HG03354 (cell line): ENCODE measurements at regions not wholly inside any gene's neighbourhood (a gene's known extent, or its start where the extent isn't known, plus 50 kb on each side); places are given as distances from the start of the nearest gene placed in this dataset.

ENCODE experiments used
- ATAC-seq: cut with Tn5 transposase; IDR thresholded peaks from one replicate; pipeline ENCODE4 v1.9.1; 2021; ENCODE audit warnings: mild to moderate bottlenecking; ENCODE audit not compliant: unreplicated experiment, poor library complexity, severe bottlenecking

DNA sequence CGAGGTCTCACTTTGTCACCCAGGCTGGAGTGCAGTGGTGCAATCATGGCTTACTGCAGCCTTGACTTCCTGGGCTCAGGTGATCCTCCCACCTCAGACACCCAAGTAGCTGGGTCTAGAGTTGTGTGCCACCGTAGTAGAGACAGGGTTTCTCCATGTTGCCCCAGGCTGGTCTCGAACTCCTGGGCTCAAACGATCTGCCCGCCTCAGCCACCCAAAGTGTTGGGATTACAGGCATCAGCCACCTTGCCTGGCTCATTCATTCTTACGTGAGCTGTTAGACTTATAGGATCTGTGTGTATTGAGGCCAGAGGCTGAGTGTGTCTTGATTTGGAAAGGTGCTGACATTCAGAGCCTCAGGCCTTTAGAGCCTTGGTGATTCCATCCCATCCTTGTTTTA is 128.1 kb downstream of the SLC25A47 start:
- ATAC-seq, result no peak

DNA sequence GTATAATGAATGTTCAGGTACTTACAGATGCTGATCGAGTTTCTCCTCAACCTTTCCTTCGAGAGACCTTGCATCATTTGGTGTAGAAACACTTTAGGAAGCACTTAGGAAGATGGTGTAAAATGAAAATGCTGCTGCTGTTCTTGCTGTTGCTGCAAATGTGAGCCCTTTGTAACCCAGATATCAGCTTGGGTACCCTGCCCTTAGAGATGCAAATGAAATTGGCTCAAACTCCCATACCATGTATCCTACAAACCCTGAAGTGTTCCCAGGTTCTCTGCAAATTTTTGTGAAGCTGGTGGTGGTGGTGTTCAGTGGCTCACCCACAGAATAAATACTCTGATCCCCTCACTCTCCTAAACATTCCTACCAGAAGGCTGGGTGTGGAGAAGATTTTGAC is 130.8 kb downstream of the SLC25A47 start:
- ATAC-seq, result no peak

DNA sequence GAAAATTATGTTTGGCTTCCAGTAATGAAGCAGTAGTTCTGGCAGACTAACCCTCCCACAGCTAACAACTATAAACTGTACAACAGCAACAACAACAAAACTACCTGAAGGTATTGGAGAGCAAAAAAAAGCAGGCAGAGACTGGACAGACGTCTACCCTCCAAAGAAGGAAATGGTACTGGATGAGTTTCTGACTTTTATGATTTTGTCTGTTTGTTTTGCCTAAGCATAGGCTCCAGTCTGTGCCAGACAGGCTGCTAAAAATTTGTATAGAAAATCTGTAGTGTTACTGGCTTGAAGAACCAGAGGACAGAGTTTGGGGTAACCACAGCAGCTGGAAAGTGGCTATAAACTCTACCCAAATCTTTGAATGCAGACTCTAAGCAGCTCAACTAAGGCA is 131.3 kb downstream of the SLC25A47 start:
- ATAC-seq, result no peak

DNA sequence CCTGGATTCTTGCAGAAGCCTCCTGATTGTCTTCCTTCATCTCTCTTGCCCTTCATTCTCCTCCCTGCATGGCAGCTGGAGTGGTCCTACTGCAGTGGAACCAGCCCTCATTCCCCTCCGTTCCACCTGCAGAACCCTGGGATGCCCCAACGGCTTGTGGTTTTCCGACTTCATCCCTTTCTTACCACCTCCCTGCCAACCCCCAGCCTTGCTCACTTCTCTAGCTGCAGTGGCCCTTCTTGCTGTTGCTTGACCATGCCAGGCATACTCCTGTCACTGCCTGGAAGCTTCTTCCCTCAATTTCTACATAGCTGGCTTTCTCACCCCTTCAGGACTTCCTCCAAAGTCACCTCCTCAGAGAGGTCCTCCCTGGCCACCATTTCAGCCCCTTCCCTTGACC is 123.3 kb downstream of the BEGAIN start:
- ATAC-seq, result no peak

DNA sequence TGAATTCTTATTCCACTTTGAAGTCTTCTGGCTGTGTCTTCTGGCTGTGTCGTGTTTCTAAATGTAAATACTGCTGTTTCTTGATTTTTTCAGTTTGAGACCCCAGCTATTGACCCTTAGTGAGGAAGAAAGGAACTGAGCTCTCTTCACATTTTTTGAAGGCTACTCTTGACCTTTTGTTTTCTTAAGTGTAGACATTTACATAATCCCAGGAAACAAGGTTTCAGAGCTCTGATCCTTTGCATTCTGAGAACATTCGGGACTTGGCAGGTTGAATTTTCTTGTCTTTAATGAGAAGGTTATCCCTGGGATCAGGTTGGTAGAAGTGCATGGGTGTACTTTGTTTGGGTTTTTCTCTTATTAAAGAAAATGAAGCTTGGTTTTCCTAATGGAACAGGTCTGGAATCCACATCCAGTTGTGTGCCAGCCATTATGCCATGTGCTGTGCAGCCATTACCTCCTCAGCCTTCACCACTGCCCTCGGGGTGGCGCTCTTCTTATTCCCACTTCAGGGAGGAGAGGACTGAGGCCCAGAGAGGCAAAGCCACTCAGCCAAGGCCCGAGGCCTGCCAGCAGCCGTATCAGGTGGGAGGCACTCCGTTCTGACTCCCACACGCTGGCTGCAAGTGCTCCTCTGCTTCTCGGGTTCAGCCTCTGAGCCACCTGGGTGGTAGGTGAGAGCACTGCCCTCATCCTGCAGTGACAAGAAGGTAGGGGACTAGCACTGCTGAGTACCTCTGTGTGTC is 120.9 kb downstream of the BEGAIN start:
- no peak for ATAC-seq

DNA sequence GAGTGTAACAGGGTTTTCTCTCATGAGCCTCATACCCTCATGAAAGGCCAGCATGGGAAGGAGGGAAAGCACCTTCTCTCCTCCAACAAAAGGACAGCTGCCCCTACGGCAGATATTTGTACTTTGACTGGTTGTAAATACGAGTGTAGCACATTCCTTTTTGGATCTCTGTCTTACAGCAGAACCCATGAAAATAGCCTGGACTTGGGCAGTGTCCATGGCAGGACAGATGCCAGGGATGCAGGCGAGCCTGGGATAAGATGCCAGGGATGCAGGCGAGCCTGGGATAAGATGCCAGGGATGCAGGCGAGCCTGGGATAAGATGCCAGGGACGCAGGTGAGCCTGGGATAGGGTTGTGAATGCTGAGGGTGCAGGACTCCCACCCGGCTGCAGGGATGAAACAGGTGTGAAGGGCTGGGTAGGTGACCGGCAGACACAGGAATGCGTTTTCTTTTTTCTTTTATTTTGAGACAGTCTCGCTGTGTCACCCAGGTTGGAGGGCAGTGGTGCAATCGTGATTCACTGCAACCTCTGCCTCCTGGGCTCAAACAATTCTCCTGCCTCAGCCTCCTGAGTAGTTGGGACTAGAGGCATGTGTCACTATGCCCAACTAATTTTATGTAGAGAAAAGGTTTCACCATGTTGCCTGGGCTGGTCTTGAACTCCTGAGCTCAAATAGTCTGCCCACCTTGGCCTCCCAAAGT is 120.0 kb downstream of the BEGAIN start:
- no peak for ATAC-seq

DNA sequence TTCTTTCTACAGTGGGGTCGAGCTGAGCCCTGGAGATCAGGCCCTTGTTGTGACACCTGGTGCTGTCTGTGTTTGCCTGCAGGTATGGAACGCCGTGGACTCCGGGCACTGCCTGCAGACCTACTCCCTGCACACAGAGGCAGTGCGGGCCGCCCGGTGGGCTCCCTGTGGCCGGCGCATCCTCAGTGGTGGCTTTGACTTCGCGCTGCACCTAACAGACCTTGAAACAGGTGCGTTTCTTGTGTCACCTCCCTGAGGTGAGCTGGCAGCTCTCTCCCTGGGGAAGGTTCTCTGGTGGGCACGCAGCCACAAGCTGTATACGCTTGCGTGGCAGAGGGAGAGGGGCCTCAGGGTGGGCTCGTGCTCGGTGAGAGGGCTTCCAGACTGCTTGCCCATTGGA is 119.3 kb downstream of the BEGAIN start:
- ATAC-seq, result no peak

DNA sequence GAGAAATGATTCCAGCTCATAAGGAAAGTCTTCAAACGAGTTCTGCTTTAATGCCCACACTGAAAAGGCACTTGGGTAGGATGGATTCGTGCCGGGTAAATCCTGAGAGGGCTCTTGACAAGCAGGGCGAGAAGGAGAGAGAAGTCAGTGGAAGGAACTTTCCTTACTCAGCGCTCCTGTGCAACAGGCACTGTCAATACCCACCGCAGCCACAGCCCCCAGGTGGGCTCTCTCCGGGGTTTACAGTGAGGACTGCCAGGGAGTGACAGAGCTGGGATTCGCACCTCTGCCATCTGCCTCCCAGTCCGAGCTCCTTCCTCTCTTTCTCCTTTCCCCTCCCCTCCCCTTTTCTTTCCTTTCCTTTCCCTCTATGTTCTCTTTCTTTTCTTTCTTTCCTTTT is 118.7 kb downstream of the BEGAIN start:
- ATAC-seq, result no peak

DNA sequence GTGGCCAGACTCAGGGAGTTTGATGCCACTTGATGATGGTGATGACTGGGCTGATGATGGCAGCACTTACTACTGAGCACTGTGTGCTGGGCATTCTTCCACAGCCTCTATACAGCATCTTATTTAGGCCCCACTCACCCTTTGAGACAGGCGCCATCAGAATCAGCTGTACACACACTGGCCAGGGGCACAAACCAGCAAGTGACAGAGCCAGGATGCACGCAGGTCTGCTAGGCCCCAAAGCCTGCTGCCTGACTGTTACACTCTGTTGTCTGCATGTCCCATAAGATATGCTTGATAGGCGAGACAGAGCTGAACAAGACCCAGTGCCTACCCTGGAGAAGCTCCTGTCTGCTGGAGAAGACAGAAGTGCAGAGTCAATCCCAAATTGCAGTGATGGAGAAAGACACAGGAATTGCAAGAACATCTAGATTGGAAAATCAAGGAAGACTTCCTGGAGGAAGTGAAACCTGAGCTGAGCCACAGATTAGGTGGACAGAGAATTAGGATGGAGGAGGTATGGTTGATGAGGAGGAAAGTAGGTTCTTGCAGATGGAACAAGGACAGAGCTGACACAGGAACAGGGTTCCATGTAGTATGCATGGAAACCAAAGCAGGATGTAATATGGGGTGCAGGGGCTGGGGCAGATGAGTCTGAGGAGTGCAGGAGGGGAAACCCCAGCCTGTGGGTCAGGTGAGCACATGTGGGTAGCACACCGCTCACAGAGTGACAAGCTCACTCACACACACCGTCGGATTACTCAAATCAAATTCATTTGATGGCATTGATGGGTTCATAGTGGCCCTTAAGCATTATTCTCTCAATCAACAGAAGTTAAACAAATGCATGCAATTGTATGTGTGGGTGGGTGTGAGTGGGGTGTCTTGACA is 117.3 kb downstream of the BEGAIN start:
- ATAC-seq, result no peak

DNA sequence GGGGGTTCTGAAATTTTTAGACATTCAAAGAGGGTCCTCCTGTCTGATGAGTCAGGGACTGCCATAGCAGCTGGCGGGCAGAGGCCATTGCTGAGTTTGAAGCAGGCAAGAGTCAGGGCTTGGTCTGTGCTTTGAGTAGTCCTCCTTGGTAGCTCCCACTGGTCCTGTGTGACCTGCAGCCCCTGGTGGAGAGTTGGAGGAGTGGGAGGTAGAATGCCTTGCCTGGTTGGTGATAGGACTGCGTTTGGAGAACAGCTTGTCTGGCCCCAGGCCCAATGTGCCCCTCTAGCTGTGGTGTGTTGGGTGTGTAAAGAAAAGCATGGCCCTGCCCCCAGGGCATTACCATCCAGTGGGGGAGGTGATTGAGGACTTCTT is 116.7 kb downstream of the BEGAIN start:
- no peak for ATAC-seq

DNA sequence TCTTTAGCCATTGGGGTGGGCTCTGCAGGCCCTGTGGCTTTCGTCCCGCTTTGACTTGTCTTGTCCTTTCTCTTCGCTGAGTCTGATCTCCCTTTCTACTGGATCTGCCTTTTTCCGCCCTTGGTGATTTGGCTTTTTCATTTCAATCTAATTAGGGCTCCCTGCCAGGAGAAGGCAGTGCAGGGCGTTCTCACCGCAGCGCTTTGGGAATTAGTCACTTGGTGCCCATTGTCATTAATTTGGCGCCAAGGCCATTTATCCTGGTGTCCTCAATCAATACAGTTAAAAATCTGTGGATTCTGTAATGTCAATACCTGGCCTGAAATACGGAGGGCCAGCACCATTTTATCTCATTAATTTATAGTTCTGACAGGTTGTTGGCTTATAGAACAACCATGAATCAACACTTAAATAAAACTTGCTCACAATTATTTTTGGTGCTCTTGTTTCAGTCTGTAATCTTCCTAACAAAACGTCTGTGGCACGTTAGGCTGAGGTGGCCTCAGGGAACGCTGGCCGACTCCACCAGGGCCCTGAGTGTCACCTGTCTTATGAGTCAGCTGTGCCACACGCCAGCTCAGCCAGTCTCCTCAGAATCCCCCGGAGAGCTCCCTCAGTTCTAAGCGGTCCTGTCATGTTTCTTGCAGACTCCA is 115.7 kb downstream of the BEGAIN start:
- ATAC-seq, result no peak

DNA sequence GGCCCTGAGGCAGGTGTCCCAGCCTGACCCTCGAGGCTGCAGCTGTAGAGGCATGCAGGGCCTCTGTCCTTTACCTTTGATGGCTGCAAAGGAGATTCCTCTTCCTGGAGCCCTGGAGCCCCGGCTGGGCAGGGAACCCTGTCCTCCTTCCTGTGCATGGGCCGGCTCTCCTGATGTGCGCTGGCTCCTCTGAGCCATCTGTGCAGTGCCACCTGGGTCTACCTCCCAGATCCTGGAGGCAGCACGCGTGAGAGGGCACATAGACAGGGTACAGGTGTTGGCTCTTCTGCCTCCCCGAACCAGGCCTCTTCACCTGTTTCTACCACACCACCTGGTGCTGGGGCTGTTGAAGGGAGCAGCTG is 115.1 kb downstream of the BEGAIN start:
- no peak for ATAC-seq

DNA sequence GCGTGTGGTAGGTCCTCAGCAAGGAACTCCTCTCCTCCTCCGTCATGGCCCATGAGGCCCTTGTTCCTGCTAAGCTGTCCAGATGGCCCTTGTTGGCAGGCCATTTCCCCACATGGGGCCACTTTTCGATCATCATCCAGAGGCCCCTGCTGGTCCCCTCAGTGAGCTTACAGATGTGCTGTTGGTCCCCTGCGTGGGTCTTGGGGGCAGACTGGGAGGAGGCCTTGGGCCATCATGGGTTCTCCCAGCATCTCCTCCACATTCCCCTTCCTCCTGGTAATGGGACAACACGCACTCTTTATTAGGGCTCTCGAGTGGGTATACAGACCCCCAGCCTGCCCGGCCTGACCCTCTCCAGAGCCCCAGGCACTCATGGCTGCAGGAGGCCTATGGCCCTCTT is 114.7 kb downstream of the BEGAIN start:
- no peak for ATAC-seq

DNA sequence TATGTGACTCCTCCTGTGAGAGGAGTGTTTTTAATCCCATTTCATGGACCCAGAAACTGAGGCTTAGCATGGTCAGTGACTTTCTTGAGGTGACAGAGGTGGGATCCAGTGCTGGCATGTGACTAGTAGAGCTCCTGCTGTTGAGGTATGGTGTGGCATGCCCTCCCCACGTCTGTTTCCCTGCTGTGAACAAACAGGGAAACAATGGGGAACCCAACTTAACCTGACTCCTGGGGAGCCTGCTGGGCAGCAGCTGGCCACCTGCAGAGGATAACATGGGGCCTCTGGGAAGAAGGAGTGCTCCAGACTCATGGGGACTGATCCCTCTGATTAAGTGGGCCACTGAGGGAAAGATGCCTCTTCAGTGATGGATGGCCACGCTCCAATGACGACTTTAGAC is 114.0 kb downstream of the BEGAIN start:
- ATAC-seq, result no peak

DNA sequence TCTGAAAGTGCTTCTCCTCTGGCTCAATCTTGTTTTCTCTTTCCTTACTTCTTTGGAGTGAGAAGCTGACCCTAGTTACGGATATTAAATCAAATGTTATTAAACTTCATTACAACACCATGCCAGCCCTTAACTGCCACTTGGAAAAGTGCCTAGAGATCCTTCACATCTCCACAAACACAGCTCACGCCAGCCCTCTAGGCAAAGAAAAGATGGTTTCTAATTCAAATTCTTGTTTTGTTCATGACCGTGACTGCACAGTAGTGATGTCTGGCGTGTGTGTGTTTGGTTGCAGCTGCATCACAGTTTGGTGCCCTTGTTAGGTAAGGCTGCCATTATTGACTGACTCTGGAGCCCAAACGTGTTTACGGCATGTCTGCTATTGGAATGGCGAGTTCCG is 113.0 kb downstream of the BEGAIN start:
- ATAC-seq, result no peak

DNA sequence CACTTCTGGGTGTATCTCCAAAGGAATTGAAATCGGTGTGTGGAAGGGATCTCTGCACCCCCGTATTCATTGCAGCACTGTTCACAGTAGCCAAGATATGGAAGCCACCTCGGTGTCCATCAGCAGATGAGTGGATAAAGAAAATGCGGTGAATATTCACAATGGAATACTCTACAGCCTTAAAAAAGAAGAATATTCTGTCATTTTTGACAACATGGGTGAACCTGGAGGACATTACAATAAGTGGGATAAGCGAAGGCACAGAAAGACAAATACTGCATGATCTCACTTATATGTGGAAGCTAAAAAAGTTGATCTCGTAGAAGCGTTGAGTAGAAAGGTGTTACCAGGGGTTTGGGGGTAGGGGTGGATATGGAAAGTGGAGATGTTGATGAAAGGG is 111.9 kb downstream of the BEGAIN start:
- ATAC-seq, result no peak

DNA sequence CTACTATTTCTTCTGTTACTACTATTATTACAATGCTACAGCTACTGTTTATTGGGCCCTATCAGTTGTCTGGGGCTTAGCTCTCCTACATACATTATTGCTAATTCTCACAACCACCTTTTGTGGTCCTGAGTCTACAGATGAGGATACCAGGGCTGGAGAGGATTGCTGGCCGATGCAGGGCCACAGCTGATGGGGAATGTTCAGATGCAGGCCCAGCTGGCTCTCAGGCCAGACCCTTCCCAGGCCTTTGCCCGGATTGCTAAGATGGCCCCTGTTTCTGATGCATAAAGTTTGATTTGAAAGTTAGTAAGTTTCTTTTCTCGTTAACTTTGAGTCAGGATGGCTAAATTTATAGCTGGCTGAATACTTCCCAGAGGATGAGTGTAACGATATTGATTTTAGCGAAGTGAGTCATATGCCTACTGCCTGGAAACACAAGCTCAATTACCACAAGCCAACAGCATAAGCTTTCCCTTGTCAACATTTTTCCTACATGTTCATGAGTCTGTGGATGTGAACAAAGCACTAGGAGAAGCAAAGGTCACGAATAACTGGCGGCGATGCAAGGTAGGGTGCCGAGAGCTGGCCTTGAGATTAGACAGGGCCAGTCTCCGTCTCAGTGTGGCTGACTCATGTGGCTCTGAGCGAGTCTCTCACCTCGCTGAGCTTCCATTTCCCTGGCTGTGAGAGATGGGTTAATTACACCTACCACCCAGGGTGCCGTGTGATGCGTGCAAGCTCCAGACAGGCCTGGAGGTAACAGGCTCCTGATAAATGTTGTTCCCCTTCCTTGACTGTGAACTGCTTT is 111.0 kb downstream of the BEGAIN start:
- ATAC-seq, result no peak

DNA sequence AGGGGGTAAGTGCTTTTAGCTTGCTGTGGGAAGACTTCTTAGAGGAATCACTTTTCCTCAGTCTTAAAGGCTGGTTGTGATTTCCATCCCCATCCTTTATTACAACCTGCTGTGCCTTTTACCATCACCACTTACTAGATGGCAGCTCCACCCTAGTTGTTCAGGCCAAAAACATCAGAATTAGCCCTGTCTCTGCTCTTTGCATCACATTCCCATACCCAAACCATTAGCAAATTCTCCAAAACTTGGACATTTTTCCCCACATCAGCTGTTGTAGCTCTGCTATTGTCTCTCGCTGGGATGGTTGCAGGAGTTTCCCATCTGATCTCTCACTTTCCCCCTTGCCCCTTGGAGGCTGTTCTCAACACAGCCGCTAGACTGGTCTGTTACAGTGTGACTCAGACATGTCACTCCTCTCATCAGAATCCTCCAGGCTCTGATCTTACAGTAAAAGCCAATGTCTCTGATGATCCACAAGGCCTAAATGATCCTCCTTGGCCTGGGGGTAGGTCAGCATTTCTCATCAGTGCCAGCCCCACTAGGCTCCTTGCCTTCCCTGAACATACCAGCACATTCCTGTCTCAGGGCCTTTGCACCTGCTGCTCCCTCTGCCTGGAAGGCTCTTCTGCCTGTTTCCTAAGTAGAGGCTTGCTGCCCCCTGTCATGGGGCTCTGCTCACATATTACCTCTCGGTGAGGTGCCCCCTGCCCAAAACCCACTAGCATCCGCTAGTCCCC is 102.5 kb downstream of the BEGAIN start:
- ATAC-seq, result no peak
